GM19468 (cell line): ENCODE measurements at regions not wholly inside any gene's neighbourhood (a gene's known extent, or its start where the extent isn't known, plus 50 kb on each side); places are given as distances from the start of the nearest gene placed in this dataset.
"Not testable (repeated sequence)": the region's sequence is repeated elsewhere in the genome, so short reads cannot be mapped to it uniquely, and the experiment has no call there.

ENCODE experiments used
- ATAC-seq: cut with Tn5 transposase; IDR thresholded peaks from one replicate; pipeline ENCODE4 v1.9.1; 2021; ENCODE audit warnings: mild to moderate bottlenecking, moderate library complexity, moderate number of reproducible peaks; ENCODE audit not compliant: unreplicated experiment; ENCODE audit errors: extremely low read depth

- no peak for ATAC-seq
Observed at GRCh38 chr14:38385836-38386235, 129.9 kb upstream of the CLEC14A start.

- no peak for ATAC-seq
Observed at GRCh38 chr14:38385343-38385742, 129.4 kb upstream of the CLEC14A start.

GRCh38 chr14:38384741-38385140 lies 128.8 kb upstream of the CLEC14A start:
- ATAC-seq = no peak

- ATAC-seq = no peak
Observed at GRCh38 chr14:38367922-38368321, 112.0 kb upstream of the CLEC14A start.

GRCh38 chr14:38366374-38366773 lies 110.5 kb upstream of the CLEC14A start:
- ATAC-seq = no peak

GRCh38 chr14:38363217-38363616 lies 107.3 kb upstream of the CLEC14A start:
- no peak for ATAC-seq

GRCh38 chr14:38357557-38357956 lies 101.7 kb upstream of the CLEC14A start:
- ATAC-seq = no peak

GRCh38 chr14:38355473-38355872 lies 99.6 kb upstream of the CLEC14A start:
- not testable (repeated sequence) for ATAC-seq

GRCh38 chr14:38350102-38350501 lies 94.2 kb upstream of the CLEC14A start:
- no peak for ATAC-seq

GRCh38 chr14:38342803-38343202 lies 86.9 kb upstream of the CLEC14A start:
- ATAC-seq = no peak

- ATAC-seq = no peak
Observed at GRCh38 chr14:38339696-38340095, 83.8 kb upstream of the CLEC14A start.

GRCh38 chr14:38336298-38336697 lies 80.4 kb upstream of the CLEC14A start:
- no peak for ATAC-seq

- ATAC-seq = no peak
Observed at GRCh38 chr14:38330275-38330674, 74.4 kb upstream of the CLEC14A start.

- ATAC-seq = no peak
Observed at GRCh38 chr14:38329246-38329645, 73.4 kb upstream of the CLEC14A start.

- ATAC-seq = no peak
Observed at GRCh38 chr14:38316922-38317321, 61.0 kb upstream of the CLEC14A start.

GRCh38 chr14:38311655-38312054 lies 55.8 kb upstream of the CLEC14A start:
- ATAC-seq = no peak

GRCh38 chr14:38310420-38310995 lies 54.6 kb upstream of the CLEC14A start:
- no peak for ATAC-seq

- no peak for ATAC-seq
Observed at GRCh38 chr14:38309522-38310277, 53.8 kb upstream of the CLEC14A start.
